Astrocyte (in vitro differentiated cells and primary cell): ENCODE measurements at regions not wholly inside any gene's neighbourhood (a gene's known extent, or its start where the extent isn't known, plus 50 kb on each side); places are given as distances from the start of the nearest gene placed in this dataset.
A peak's percentile ranks its signal among the peaks of the same experiment; 100 is the strongest.

ENCODE experiments used
- DNase-seq: peaks from one replicate; pipeline ENCODE4 v3.0.0-alpha.2; 2010; ENCODE audit warnings: low read depth
- FAIRE-seq: peaks from 2 replicates; lab custom pipeline; 2011; peaks lifted over from hg19 to GRCh38; lab: Jason Lieb, UNC
- H2AFZ ChIP-seq: 2 replicates; pipeline ENCODE4 v1.6.0; 2012; ENCODE audit warnings: low read depth, low read length, inconsistent platforms
- H3K27ac ChIP-seq: 2 replicates; pipeline ENCODE4 v1.5.1; 2011; ENCODE audit warnings: low read depth, low read length, inconsistent platforms
- H3K27me3 ChIP-seq: 2 replicates; pipeline ENCODE4 v1.6.0; 2011; ENCODE audit warnings: low read length, inconsistent platforms; ENCODE audit not compliant: insufficient read depth
- H3K36me3 ChIP-seq: 2 replicates; pipeline ENCODE4 v1.5.1; 2011; ENCODE audit warnings: low read length, inconsistent platforms; ENCODE audit not compliant: insufficient read depth
- H3K4me1 ChIP-seq: 2 replicates; pipeline ENCODE4 v1.5.1; 2011; ENCODE audit warnings: low read length, inconsistent platforms; ENCODE audit not compliant: insufficient read depth
- H3K4me2 ChIP-seq: 2 replicates; pipeline ENCODE4 v1.6.0; 2012; ENCODE audit warnings: low read length, inconsistent platforms
- H3K4me3 ChIP-seq: 2 replicates; pipeline ENCODE4 v1.5.1; 2011; ENCODE audit warnings: low read depth, mild to moderate bottlenecking, low read length, inconsistent platforms; ENCODE audit not compliant: insufficient read depth
- H3K79me2 ChIP-seq: 2 replicates; pipeline ENCODE4 v1.6.0; 2012; ENCODE audit warnings: mild to moderate bottlenecking, low read length, inconsistent platforms; ENCODE audit not compliant: insufficient read depth
- H3K9ac ChIP-seq: 2 replicates; pipeline ENCODE4 v1.6.0; 2012; ENCODE audit warnings: mild to moderate bottlenecking, low read length, inconsistent platforms
- H3K9me3 ChIP-seq: 2 replicates; pipeline ENCODE4 v1.5.1; 2012; ENCODE audit warnings: low read depth, mild to moderate bottlenecking, low read length, inconsistent platforms; ENCODE audit not compliant: insufficient read depth
- H4K20me1 ChIP-seq: 2 replicates; pipeline ENCODE4 v1.6.0; 2012; ENCODE audit warnings: low read length, inconsistent platforms; ENCODE audit not compliant: insufficient read depth
- H3K27ac Mint-ChIP-seq: one replicate; pipeline ENCODE4 v1.8.0; 2021; ENCODE audit warnings: mild to moderate bottlenecking, mixed read lengths; ENCODE audit not compliant: unreplicated experiment
- H3K27me3 Mint-ChIP-seq: one replicate; pipeline ENCODE4 v1.8.0; 2021; ENCODE audit warnings: low read depth, mixed read lengths; ENCODE audit not compliant: unreplicated experiment
- H3K36me3 Mint-ChIP-seq: one replicate; pipeline ENCODE4 v1.8.0; 2021; ENCODE audit warnings: low read depth, mixed read lengths; ENCODE audit not compliant: unreplicated experiment
- H3K4me1 Mint-ChIP-seq: one replicate; pipeline ENCODE4 v1.8.0; 2021; ENCODE audit warnings: low read depth, mixed read lengths; ENCODE audit not compliant: unreplicated experiment
- H3K4me3 Mint-ChIP-seq: one replicate; pipeline ENCODE4 v1.8.0; 2021; ENCODE audit warnings: mild to moderate bottlenecking, moderate library complexity, mixed read lengths; ENCODE audit not compliant: unreplicated experiment
- H3K9me3 Mint-ChIP-seq: one replicate; pipeline ENCODE4 v1.8.0; 2021; ENCODE audit warnings: mild to moderate bottlenecking, mixed read lengths; ENCODE audit not compliant: unreplicated experiment
- CTCF ChIP-seq: IDR thresholded peaks from 2 replicates; pipeline ENCODE4 v1.5.1; 2011; ENCODE audit warnings: low read depth, mild to moderate bottlenecking, inconsistent platforms, low read length, moderate library complexity; ENCODE audit not compliant: insufficient read depth
- EZH2 ChIP-seq: IDR thresholded peaks from 2 replicates; pipeline ENCODE4 v1.6.1; 2012; ENCODE audit warnings: mild to moderate bottlenecking, low read length, inconsistent platforms; ENCODE audit not compliant: insufficient read depth

GRCh38 chr5:125409861-125410536 is 663.6 kb upstream of the ZNF608 start:
- Mint-ChIP-seq H3K36me3 (peaks cover 2% of the 10 kb centered on the region), H3K27me3 (no peaks in the 10 kb centered on the region), H3K9me3 (peaks cover 9% of the 10 kb centered on the region), H3K27ac (peak overlapping the region; percentile 99), H3K4me1 (peaks cover 46% of the 10 kb centered on the region), H3K4me3 (no peak overlapping the region)
- FAIRE-seq = no peak
- Histone ChIP-seq H3K79me2 (no peaks in the 10 kb centered on the region), H3K4me3 (no peak overlapping the region), H3K9me3 (no peaks in the 10 kb centered on the region), H2AFZ (peak overlapping the region; percentile 7), H3K36me3 (no peaks in the 10 kb centered on the region), H3K4me2 (peak overlapping the region; percentile 80), H3K27ac (peak overlapping the region; percentile 98), H3K27me3 (no peaks in the 10 kb centered on the region), H3K9ac (peak overlapping the region; percentile 88), H3K4me1 (peaks cover 43% of the 10 kb centered on the region), H4K20me1 (no peaks in the 10 kb centered on the region)
- TF ChIP-seq CTCF = no peak
- no peak for TF ChIP-seq EZH2
- peak; percentile 14 for DNase-seq

- peak overlapping the region; percentile 98 for H3K27ac ChIP-seq
- Mint-ChIP-seq H3K36me3 (peaks cover 2% of the 10 kb centered on the region), H3K4me3 (no peak overlapping the region), H3K9me3 (peaks cover 9% of the 10 kb centered on the region), H3K4me1 (peaks cover 46% of the 10 kb centered on the region), H3K27ac (peak overlapping the region; percentile 99), H3K27me3 (no peaks in the 10 kb centered on the region)
- H3K9me3 ChIP-seq = no peaks in the 10 kb centered on the region
- no peaks in the 10 kb centered on the region for H3K36me3 ChIP-seq
- DNase-seq (peak; percentile 87), FAIRE-seq (peak; percentile 43)
- no peaks in the 10 kb centered on the region for H4K20me1 ChIP-seq
- H3K9ac ChIP-seq = peak overlapping the region; percentile 88
- no peaks in the 10 kb centered on the region for H3K79me2 ChIP-seq
- H3K27me3 ChIP-seq = no peaks in the 10 kb centered on the region
- no peak overlapping the region for H3K4me3 ChIP-seq
- peak overlapping the region; percentile 80 for H3K4me2 ChIP-seq
- H3K4me1 ChIP-seq = peaks cover 43% of the 10 kb centered on the region
- no peak for TF ChIP-seq CTCF
- no peak for TF ChIP-seq EZH2
- H2AFZ ChIP-seq = peak overlapping the region; percentile 7
These were observed 664.2 kb upstream of the ZNF608 start for GRCh38 chr5:125410537-125411070.

- Mint-ChIP-seq H3K27me3 (no peaks in the 10 kb centered on the region), H3K9me3 (peaks cover 9% of the 10 kb centered on the region), H3K27ac (peak overlapping the region; percentile 99), H3K36me3 (peaks cover 2% of the 10 kb centered on the region), H3K4me1 (peaks cover 46% of the 10 kb centered on the region), H3K4me3 (no peak overlapping the region)
- peak overlapping the region; percentile 13 for H2AFZ ChIP-seq
- peak overlapping the region; percentile 31 for H3K4me3 ChIP-seq
- TF ChIP-seq CTCF (no peak), EZH2 (no peak)
- no peaks in the 10 kb centered on the region for H3K36me3 ChIP-seq
- peak overlapping the region; percentile 88 for H3K9ac ChIP-seq
- DNase-seq (peak; percentile 69), FAIRE-seq (peak; percentile 94)
- H4K20me1 ChIP-seq = no peaks in the 10 kb centered on the region
- H3K4me1 ChIP-seq = peaks cover 43% of the 10 kb centered on the region
- H3K27ac ChIP-seq = peak overlapping the region; percentile 98
- H3K79me2 ChIP-seq = no peaks in the 10 kb centered on the region
- H3K9me3 ChIP-seq = no peaks in the 10 kb centered on the region
- no peaks in the 10 kb centered on the region for H3K27me3 ChIP-seq
- H3K4me2 ChIP-seq = peak overlapping the region; percentile 80
These were observed 664.8 kb upstream of the ZNF608 start for GRCh38 chr5:125411071-125411743.
